HL-60/S4 treated with retinoic acid at 250 ng/mL for 4 days and 3 days (cell line): ENCODE measurements at regions not wholly inside any gene's neighbourhood (a gene's known extent, or its start where the extent isn't known, plus 50 kb on each side); places are given as distances from the start of the nearest gene placed in this dataset.

Source experiments
- in situ Hi-C: fragments of 300-500 bp; cut with MboI; formaldehyde crosslinking; loops from 2 replicates; pipeline ENCODE4 v1.7.0; 2022; ENCODE audit warnings: low sequenced_read_pairs

DNA sequence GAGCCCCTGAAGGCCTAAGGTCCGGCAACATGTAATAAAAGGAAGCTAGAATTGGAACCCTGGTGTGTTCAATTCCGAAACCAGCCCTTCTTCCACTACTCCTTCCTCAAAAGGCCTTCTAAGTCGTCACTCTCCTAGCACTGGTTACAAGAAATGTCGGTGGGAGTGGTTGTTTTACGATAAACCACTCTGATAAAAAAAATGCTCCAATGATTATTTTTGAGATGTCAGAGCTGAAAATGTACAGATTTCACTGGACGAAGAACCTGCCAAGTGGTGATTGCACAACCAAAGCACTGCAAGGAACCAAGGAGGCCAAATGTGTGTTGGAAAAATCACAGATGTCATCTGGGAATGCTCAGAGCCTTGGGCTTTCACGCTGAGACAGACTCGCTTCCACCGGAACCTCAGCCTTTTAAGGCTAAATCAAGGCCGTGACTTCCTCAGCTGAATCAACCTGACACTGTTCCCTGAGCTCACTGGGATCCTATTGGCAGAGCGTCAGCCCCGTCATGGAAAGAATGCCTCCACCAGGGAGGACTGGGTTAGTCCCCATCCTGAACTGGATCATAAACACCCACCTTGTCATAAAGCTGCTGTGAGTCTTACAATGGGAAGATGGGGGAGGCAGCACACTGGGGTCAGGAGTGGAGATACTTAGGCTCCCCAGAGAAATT, 108.1 kb upstream of the THBS1 start:
- in situ Hi-C loops, result loop anchor here (5.0 kb wide), 1 partner anchor 105 kb away; no protein-coding TSS in a partner anchor

DNA sequence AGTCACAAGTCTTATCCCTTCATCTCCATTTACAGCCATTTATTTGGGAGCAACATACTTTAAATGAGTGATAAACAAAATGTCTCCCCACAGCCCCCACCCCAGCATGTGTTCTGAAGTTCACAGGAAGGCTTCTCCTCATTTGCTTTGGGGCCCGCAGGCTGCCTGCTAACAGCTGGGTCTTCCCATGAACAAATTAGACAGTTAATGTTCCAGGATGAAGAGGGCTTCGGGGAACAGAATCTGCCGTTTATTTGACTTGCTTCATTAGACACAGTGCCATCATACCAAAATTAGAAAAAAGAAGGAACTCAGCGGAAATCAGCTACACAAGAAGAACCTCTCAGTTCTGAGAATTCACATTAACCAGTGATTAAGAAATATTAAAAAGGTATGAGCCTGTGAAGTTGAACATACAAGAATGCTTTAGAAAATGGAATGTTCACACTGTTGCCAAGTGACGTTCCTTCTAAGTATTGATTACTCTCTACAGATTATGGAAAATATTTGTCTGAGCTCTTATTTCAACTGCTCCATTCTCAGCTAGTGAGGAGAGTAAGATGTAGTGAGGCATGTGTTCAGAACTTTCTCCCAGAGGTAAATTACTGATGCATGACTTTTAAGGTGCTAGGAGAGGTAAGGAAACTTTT, 107.5 kb upstream of the THBS1 start:
- in situ Hi-C loops, result loop anchor here (5.0 kb wide), 1 partner anchor 104 kb away; no protein-coding TSS in a partner anchor

DNA sequence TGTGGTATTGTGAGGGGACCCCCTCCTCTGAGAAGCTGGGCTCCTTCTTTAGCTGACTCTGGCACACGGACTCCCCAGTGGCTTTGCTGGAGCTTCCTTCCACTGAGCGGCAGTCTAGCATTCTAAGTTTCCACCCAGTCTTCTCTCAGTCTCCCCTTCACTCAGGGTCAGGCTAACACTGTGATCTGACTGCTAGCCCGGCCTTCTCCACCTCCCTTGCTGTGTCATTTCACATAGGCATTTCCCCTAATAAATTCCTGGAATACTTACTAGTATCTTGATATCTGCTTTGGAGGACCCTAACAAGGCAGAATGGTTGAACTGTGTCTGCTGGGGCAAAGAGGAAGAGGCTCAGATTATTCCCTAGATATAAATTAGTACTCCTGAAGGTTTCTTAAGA, 106.2 kb upstream of the THBS1 start:
- in situ Hi-C loops, result loop anchor here (5.0 kb wide), 1 partner anchor 103 kb away; no protein-coding TSS in a partner anchor

DNA sequence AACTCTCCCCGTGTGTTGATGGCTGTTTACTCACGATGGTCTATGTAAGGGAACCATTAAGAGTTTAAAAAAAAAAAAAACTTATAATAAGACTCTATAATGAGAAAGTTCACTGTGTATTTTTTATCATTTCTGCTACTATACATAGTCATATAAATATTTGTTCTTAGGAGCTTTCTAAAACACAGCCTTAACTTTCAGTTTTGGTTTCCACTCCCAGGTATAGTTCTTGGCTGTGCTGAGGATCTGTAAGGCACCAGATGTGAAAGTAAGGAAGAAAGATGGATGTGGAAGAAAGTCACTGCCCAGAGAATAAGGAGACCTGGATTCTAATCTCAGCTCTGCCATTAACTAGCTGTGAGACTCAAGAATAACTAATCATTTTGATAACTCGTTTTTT, 101.9 kb upstream of the THBS1 start:
- in situ Hi-C loops, result no loop called here

DNA sequence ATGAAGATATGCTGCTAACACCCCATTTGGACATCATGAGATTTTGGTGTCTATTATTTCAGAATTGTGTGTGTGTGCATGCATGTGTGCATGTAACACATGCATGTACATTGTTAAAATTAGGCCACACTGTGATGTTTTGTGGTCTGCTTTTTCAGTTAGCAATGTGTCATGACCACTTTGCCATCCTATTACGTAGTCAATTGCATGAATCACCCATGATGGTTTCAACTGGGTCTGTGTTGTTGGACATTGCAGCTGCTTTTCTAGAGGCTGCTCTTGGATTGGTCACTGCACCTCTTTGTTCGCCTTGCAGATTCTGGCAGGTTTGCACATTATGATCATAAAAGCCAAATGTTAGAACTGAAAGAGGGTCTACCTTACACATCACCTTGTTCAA, 101.0 kb upstream of the THBS1 start:
- in situ Hi-C loops, result no loop called here

DNA sequence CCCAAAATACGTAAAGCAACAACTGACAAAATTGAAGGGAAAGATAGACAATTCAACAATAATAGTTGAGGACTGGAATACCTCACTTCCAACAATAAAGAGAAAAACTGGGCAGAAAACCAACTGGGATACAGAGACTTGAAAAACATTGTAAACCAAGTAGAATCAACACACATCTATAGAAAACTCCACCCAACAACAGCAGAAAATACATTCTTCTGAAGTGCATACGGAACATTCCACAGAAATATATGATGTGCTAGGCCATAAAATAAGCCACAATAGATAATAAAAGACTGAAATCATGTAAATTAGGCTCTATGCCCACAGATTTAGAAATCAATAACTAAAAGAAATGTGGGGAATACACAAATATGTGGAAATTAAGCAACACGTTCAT, 98.4 kb upstream of the THBS1 start:
- in situ Hi-C loops, result no loop called here

DNA sequence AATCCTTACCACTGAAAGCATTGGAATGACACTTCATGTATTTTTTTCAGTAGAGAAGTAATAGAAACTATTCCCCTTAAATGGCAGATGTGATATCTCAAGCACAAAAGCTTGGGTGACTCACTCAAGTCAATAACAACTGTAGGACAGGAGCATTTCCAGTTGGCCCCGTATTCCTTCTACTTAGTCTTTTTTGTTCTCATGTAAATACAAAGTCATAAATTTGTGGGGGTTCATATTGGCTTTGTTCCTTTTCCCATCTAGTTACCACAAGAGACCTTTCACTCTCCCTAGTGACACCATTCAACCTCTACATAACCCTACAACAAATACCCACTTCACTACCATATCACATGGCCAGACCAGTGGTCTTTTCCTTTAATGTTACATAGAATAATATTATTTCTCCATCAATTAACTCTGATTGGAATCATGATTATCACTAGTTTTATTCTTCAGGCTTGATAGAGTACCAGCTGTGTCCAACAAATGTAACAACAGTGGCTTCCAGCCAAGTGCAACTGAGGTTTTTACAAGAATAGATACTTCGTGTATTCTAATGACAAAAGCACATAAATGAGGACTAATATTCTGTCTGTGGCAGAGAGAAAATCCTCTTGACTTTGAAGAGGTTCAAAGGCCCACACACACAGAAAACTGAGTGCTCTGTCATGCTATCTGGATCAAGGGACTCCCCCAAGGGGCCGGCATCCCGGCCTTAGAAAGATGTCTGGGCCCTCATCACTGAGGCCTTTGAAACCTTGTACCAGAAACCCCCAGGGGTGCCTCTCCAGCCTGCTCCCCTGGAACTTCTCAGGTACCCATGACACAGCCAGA, 94.0 kb upstream of the THBS1 start:
- in situ Hi-C loops, result no loop called here

DNA sequence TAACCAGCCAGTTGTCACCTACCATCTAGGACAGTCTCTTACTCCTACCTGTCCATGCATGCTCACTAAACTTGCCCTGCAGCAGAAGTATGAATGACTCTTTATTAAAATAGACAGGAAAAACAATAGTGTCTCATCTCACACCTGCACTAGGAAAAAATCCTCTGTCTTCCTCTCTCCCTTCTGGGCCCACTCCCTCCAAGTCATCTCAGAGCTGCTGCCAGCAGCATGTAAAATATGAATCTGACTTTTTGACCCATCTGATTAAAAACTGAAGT, 93.5 kb upstream of the THBS1 start:
- in situ Hi-C loops, result no loop called here

DNA sequence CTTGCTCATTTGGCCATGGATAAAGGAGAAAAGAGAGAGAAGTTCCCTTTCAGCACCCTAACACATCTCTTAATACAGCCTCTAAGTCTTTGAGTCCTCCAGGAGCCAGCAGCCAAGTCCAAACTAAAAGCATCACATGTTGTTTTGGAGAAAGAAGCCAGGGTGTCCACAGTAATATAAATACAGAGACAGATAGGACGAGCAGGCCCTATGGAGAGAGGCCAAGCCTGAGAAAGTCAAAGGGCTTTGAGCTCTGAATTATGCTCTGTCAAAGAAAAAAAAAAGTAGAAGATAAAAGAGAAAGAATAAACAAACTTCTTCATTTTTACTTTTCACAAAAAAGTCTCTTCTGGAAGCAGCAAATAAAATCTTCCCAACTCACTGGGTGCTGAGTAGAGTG, 92.4 kb upstream of the THBS1 start:
- in situ Hi-C loops, result no loop called here

DNA sequence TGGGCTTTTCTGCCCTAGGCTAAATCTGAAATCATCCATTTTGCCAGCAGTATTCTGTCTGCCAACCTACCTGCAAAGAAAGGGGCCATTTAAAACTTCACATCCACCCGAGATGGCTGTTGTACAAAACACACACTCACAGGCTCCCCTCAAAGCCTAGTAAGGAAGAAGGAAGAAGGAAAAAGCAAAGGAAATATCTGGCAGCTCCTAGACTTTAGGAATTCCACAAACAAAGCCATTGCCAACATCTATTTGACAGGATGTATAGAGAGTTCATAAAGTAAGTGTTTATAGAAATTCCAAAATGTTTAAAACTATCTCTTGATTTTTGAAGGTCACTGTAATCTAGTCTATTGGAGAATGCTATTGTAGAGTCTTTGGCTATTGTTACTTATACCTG, 91.9 kb upstream of the THBS1 start:
- in situ Hi-C loops, result no loop called here

DNA sequence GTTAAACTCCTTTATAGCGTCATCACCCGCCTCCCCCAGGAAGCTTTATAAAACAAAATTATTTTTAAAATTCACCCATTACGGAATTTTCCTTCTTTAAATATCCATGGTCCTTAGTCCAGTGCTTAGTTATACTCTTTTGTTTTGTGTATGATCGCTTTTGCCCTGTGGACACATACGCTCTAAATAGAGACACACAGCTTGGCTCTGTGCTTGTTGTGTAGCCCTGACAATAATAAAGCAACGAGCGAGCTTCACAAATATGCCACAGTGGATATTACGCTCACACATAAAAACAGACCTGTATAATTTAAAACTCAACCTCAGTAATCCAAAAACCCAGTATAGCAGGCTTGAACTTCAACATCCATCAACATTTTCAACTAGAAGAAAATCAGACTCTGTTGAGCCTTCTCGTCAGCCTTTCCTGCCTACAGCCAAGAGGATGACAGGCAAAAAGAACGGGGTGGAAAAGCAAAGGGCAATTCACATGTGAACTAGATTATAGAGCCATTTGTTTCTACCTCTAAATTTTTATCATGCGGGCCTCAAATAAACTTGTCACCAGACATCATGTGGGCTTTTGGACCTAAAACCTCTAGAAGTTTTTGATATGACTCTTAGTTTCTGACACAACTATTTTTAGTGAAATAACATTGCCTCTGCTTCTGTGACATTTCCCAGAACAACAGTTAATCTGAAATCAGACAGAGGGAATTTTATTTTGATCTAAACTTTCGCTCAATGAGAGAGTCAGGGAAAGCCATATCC, 89.6 kb upstream of the THBS1 start:
- in situ Hi-C loops, result no loop called here

DNA sequence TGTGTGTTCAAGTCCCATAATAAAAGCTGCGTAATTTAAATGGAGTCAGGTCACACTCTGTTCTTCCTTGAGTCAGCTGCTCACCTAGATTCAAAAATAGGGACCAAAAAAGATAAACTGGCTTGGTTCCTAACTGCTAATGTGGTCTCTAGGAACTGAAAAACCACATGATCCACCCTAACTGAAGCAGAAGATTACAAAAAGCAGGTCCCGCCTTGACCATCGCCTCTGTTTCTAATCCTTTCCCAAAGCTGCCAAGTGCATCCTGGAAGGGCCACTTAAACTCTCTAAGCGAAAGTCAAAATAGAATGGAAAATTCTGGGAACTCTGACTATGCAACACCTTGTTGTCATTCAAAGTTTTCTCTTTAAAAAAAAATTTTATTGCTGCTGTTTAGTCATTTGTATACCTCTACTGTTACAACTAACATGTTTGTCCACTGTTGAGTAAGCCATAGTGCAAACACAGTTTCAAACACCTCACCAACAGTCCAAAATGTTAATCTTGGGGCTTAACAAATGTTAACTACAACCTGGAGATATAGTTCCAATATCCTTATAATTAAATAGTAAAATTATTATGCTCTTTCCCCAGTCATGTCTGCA, 88.9 kb upstream of the THBS1 start:
- in situ Hi-C loops, result no loop called here

DNA sequence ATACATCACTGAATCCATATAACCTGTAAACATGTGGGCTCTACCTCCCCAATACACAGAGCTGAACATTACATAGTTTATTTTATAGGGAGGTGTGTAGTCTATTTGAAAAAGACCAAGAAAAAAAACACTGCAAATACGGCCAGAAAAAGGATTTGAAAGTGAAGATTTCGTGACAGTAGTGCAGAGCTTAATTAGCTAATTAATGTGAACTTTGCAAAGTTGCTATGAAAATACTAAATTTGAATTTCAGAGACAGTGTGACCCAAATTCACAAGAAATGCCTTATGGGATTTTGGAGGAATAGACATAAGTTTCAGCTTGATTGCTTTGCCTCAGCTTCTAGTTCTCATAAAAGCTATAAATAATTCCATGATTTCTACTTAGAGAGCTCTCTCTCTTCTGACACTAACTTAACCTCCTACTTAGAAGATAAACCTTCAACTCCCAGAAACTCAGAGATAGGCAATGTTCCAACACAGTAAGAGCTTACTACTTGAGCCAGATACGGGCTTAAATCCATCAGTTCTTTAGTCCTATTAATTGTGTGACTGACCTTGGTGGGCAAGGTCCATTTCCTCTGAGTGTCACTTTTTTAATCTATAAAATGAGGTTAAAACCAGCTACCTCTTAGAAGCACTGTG, 87.3 kb upstream of the THBS1 start:
- in situ Hi-C loops, result no loop called here

DNA sequence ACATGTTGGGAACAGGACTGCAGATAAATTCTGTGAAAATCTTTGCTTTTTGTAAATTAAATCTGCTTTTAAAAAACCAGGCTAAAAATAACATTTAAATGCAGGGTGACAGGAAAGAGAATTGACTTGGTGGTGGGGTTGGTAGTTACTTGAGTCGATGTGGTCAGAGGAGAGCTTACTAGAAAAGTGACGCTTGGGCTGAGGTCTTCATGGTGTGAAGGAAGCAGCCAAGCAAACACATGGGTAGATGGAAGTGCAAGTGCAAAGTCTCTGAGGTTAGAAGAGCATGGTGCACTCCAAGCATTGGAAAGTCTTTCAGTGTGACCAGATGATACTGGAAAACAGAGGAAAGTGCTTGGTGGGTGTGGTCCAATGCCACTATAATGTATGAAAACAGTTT, 86.4 kb upstream of the THBS1 start:
- in situ Hi-C loops, result no loop called here

DNA sequence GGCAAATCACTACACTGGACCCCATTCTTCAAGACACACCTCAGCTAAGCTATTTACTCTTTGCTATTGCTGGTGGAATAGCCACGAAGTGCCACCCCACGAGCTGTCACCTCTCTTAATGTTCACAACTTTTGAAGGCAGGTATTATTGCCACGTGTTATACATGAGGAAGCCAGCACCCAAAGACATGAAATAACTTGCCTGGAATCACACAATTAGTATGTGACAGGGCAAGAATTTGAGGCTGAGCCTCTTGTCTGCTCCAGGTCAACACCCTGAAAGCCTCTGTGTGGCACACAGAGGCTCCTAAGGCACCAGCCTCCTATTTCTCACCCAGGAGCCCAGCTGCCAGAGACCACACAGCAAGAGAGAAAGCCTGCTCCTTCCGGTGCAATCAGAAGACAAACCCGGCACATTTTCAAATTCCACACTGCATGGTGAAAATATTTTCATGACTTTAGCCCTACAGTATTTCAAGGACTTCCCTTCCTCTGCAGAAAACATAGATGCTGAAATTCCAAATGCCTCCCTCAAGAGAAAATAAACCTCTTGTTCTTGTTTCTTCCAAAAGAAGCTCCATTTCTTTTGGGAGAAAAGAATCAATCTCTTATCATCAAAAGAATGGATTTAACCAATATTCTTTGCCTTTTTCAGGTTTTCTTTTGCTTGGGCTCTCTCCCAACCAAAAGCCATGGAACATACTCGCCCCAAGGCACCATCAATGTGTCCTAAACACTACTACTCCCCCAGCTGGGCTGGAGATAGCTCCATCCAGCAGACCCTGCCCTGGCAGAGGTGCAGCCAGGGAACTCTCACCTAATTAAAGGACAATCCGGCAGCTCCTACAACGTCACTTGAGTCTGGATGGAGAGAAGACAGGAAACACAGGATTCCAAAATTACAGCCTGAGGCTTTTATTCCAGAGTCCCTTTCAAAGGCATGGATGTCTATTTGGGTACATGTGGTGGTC, 84.7 kb upstream of the THBS1 start:
- in situ Hi-C loops, result no loop called here

DNA sequence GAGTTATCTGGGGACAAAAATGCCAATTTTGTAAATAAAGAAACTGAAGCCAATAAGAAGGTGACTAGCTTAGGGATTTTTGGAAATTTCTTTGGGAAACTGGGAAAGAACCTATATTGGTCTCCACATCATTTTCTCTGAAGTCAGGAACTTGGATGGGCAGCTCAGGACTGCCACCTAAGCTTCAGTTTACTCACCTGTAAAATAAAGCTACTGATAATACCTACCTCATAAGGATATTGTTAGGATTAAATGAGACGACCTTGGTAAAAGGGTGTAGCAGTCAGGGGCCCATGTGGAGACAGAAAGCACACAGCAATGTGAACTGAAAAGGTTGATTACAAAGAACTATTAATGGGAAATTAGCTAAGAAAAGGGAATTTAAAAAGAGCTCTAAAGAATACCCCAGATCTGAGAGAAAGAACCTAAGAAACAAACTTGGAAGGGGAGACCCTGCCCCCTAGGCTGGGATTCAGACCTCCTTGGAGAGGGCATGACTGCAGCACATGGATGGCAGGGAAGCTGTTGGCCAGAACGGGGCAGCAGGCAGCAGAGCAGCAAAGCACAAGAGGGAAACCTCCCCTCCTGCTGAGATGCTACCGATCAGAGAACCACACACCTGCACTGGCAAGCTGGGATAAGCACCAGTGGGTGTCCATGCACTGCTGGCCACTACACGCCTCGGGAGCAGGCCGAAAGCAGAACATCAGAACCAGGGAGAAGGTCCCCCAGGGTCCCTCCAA, 83.7 kb upstream of the THBS1 start:
- in situ Hi-C loops, result no loop called here

DNA sequence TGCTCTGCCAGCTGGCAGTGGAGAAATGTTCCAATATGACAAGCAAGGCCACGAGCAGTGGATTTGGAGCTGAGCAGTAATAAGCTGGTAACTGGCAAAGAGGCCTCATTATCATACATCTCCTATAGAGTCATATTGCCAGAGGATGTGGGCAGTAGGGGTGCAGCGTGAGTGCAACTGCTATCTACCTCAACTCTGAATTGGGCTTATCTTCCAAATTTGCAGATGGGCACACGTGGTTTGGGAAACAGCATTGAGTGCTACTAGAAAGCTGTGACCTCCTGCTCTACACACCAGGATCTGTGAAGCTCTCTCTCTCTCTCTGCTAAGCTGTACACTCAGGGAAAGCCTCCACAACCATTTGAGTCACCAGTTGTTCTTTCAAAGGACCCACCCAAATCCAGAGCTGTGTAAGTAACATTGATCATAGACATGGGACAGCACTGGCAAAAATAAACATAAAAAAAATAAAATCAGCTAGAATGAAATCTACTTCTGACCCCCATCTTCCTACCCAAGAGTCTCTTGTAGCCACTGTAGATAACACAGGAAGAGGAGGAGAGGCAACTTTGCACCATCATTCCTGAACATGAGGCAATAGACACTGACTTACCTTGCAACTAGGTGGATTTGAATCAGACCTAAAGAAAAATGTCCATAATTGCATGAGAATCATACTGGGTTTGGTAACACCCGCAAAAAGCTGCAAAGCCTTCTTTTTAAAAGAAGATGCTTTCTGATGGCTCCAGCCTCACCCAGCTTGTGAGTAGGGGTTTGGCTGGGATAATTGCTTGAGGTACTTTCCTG, 82.9 kb upstream of the THBS1 start:
- in situ Hi-C loops, result no loop called here

DNA sequence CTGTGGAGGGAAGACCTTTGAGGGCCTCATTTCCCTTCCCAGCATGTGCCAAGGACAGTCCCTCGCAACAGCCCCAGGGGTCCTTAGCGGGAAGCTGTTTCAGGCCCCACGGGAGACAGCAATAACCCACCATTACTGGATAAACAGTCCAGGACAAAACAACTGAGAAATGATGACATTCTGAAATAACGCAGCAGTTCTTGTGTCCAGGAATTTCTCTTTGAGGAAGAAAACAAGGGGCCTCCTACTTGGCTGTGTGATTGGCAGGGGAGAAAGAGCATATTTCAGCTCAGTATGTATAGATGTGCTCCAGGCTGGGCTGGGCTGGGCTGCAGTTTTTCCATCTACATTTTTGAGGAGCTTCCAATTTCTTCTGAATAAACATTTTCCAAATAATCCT, 82.2 kb upstream of the THBS1 start:
- in situ Hi-C loops, result no loop called here
